ENCODE measurements at regions not wholly inside any gene's neighbourhood (a gene's known extent, or its start where the extent isn't known, plus 50 kb on each side); places are given as distances from the start of the nearest gene placed in this dataset.

DNA sequence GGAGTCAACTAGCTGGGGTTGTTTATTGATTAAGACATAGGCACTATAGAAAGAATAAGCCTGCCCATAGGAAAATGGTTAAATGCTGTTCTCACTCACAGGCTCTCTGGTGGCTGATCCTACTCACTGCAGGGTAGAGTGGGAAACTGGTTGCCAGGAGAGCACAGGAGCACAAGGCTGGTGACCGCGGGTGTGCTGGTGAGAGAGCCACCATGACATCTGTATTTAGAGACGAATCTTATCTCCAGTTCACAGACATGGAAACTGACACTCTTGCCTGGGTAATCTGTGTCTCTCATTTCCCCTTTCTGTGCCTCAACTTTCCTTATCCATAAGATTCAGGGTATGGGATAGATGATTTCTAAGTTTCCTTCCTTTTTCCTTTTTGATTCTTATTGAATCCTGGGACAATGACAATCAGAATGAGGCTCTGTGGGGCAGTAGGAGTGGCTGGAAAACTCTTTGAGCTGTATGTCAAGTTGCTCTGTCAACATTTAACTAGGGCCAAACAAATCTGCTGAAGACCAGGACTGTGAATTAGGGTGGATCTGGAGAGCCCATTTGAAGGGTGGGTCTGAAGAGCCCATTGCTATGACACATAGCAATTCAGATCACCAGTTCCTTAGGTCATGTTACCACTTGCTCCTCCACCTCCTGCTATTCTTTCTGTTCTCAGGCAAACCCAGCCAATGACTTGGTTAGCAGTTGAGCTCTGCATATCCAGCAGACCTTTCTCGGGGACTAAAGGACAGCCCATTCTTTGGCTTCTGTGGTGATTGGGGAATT is 286.1 kb upstream of the TBL1XR1 start:
- TF ChIP-seq, protein P1, sequence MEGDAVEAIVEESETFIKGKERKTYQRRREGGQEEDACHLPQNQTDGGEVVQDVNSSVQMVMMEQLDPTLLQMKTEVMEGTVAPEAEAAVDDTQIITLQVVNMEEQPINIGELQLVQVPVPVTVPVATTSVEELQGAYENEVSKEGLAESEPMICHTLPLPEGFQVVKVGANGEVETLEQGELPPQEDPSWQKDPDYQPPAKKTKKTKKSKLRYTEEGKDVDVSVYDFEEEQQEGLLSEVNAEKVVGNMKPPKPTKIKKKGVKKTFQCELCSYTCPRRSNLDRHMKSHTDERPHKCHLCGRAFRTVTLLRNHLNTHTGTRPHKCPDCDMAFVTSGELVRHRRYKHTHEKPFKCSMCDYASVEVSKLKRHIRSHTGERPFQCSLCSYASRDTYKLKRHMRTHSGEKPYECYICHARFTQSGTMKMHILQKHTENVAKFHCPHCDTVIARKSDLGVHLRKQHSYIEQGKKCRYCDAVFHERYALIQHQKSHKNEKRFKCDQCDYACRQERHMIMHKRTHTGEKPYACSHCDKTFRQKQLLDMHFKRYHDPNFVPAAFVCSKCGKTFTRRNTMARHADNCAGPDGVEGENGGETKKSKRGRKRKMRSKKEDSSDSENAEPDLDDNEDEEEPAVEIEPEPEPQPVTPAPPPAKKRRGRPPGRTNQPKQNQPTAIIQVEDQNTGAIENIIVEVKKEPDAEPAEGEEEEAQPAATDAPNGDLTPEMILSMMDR (IDR thresholded peaks at IDR 0.05; ENCODE audit: insufficient read depth, low read depth, low read length), result peak; percentile 44
- DNase-seq (ENCODE audit: low read depth), result no peak
- no peak overlapping the region for H3K4me3 ChIP-seq (ENCODE audit: low read depth, low read length)

DNA sequence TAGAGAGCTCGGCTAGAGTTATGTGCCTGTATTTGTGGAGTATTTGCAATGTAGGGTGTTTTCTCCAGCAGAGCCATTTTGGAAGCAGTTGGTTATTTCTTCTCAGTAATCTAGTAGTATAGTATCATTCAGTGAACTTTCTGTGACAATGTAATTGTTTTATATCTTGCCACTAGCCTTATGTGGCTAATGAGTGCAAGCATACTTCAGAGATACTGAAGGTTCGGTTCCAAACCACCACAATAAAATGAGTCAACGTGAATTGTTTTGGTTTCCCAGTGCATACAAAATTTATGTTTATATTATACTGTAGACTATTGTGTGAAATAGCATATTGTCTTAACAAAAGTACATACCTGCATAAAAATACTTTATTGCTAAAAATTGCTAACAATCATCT is 286.9 kb upstream of the TBL1XR1 start:
- DNase-seq (ENCODE audit: low read depth), result no peak
- H3K4me3 ChIP-seq (ENCODE audit: low read depth, low read length), result no peak overlapping the region
- TF ChIP-seq, protein P1 (IDR thresholded peaks at IDR 0.05; ENCODE audit: insufficient read depth, low read depth, low read length), result no peak

DNA sequence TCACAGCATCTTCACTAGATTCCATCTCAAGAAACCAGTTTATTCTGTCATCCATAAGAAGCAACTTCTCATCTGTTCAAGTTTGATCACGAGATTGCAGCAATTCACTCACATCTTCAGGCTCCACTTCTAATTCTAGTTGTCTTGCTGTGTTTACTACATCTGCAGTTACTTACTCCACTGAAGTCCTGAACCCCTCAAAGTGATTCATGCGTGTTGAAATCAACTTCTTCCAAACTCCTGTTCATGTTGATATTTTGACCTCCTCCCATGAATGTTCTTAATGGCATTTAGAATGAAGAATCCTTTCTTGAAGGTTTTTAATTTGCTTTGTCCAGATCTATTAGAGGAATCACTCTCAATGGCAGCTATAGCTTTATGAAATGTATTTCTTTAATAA is 287.6 kb upstream of the TBL1XR1 start:
- H3K4me3 ChIP-seq (ENCODE audit: low read depth, low read length), result no peak overlapping the region
- peak; percentile 79 for DNase-seq (ENCODE audit: low read depth)

DNA sequence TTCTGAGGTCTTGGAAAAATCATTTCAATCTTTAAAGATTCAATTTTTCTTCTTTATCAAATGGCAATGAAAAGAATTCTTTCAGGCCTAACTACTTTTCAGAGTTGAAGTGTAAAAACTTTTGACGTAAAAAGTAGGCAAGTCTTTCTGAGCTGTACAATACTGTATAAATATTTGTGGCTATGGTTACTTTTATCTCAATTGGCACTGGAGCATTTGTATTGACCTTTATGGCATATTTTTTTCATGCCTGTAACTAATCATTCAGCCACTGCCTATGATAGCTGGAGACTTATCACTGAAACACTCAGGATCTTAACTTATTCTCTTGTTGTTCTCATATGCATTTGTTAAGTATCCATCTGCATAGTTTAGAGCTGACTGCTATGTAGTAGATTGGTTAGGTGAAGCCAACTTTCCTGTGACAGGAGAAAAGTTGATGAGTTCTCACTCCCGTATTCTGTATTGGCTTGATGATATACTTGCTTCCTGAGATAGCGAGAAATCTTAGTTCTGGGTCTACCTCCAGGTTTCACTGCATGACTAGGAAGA is 290.4 kb upstream of the TBL1XR1 start:
- DNase-seq (ENCODE audit: low read depth), result no peak
- H3K4me3 ChIP-seq (ENCODE audit: low read depth, low read length), result no peak overlapping the region
- TF ChIP-seq, protein P1 (IDR thresholded peaks at IDR 0.05; ENCODE audit: insufficient read depth, low read depth, low read length), result no peak

More for the DNA sequence above, 287.6 kb upstream of the TBL1XR1 start:
- TF ChIP-seq, protein P1 (IDR thresholded peaks at IDR 0.05; ENCODE audit: insufficient read depth, low read depth, low read length), result no peak

DNA sequence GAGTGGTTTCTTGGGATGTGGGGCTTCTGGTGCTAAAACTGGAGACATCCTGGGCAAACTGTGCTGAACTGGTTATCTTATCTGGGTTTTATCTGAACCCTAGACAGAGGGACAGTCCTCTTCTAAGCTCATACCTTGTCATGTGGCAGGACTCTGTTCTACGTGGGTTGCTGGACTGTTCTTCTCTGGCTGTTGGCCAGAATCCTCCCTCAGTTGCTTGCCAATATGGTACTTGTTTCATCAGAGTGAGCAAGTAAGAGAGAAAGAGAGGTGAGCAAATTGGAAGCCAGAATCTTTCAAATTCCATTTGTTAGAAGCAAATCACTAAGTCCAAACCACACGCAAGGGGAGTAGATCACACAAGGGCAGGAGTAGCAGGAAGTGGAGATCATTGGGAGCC is 291.5 kb upstream of the TBL1XR1 start:
- H3K4me3 ChIP-seq (ENCODE audit: low read depth, low read length), result no peak overlapping the region
- DNase-seq (ENCODE audit: low read depth), result no peak
- TF ChIP-seq, protein P1 (IDR thresholded peaks at IDR 0.05; ENCODE audit: insufficient read depth, low read depth, low read length), result no peak

DNA sequence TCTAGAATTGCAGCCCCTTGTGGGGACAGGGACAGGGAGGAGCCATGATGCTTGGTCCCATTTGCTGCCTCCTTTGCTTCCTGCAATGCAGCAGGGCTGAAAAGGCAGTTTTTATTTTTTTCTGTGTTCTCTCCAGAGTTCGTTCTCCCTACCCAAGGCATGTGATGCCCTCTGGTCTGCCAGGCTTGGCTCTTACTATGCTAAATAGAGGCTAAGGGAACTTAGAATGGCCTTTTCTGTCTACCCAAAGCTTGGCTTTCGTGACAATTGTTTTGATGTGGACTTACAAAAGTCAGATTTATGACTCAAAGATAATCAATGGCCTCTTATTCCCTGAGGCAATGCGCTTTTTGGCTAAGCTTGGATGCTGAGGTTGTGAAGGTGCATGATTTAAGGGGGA is 293.3 kb upstream of the TBL1XR1 start:
- TF ChIP-seq, protein P1 (IDR thresholded peaks at IDR 0.05; ENCODE audit: insufficient read depth, low read depth, low read length), result no peak
- no peak for DNase-seq (ENCODE audit: low read depth)
- H3K4me3 ChIP-seq (ENCODE audit: low read depth, low read length), result no peak overlapping the region
